ENCODE measurements at regions not wholly inside any gene's neighbourhood (a gene's known extent, or its start where the extent isn't known, plus 50 kb on each side); places are given as distances from the start of the nearest gene placed in this dataset.

- no peak overlapping the region for H3K4me2 ChIP-seq (ENCODE audit: low read length)
- no peaks in the 10 kb centered on the region for H3K4me1 ChIP-seq (ENCODE audit: control insufficient read depth, low read length)
- no peaks in the 10 kb centered on the region for H4K20me1 ChIP-seq (ENCODE audit: control insufficient read depth, insufficient read depth, low read depth, low read length)
These were observed 574.8 kb downstream of the ETV1 start for GRCh38 chr7:13414661-13415107.

DNA sequence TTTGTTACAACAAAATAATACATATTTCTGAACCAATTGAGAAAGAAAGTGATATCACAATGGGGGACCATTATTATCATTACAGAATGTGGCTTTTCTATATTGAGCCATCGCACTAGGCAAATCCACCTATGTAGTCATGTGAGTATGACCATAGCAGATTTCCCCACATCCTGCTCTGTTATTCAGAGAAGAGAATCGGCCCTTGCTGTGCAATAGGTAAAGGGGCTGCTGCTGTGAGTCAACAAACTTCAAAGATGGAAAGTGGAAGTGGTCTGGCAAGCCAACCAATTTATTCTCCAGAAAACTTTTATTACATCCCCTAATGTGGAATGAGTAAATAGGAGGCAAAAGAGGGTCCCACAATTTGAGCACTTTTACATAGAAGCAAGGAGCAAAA lies 573.4 kb downstream of the ETV1 start:
- Histone ChIP-seq H4K20me1 (ENCODE audit: control insufficient read depth, insufficient read depth, low read depth, low read length) (no peaks in the 10 kb centered on the region), H3K4me1 (ENCODE audit: control insufficient read depth, low read length) (no peaks in the 10 kb centered on the region), H3K9me3 (ENCODE audit: control insufficient read depth, insufficient read depth, low read length) (no peaks in the 10 kb centered on the region), H3K79me2 (ENCODE audit: control insufficient read depth, low read length) (no peaks in the 10 kb centered on the region), H3K27ac (ENCODE audit: low read depth, low read length) (no peak overlapping the region), H3K4me3 (ENCODE audit: low read length) (no peak overlapping the region), H3K36me3 (ENCODE audit: control insufficient read depth, low read length) (no peaks in the 10 kb centered on the region), H3K4me2 (ENCODE audit: low read length) (no peak overlapping the region), H3K9me2 (replicated peaks; ENCODE audit: control insufficient read depth, low read length) (no peaks in the 10 kb centered on the region), H3F3A (ENCODE audit: control insufficient read depth, insufficient read depth) (no peaks in the 10 kb centered on the region), H3K27me3 (ENCODE audit: control insufficient read depth, low read length) (no peaks in the 10 kb centered on the region)
- no peak for TF ChIP-seq EZH2phosphoT487 (IDR thresholded peaks at IDR 0.05; ENCODE audit: borderline replicate concordance, low read length)
- TF ChIP-seq, protein P1, sequence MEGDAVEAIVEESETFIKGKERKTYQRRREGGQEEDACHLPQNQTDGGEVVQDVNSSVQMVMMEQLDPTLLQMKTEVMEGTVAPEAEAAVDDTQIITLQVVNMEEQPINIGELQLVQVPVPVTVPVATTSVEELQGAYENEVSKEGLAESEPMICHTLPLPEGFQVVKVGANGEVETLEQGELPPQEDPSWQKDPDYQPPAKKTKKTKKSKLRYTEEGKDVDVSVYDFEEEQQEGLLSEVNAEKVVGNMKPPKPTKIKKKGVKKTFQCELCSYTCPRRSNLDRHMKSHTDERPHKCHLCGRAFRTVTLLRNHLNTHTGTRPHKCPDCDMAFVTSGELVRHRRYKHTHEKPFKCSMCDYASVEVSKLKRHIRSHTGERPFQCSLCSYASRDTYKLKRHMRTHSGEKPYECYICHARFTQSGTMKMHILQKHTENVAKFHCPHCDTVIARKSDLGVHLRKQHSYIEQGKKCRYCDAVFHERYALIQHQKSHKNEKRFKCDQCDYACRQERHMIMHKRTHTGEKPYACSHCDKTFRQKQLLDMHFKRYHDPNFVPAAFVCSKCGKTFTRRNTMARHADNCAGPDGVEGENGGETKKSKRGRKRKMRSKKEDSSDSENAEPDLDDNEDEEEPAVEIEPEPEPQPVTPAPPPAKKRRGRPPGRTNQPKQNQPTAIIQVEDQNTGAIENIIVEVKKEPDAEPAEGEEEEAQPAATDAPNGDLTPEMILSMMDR (IDR thresholded peaks at IDR 0.05; ENCODE audit: low read depth, low read length, poor library complexity, severe bottlenecking) = no peak

More at GRCh38 chr7:13414661-13415107, 574.8 kb downstream of the ETV1 start:
- Histone ChIP-seq H3K9me2 (replicated peaks; ENCODE audit: control insufficient read depth, low read length) (no peaks in the 10 kb centered on the region), H3K4me3 (ENCODE audit: low read length) (no peak overlapping the region), H3K9me3 (ENCODE audit: control insufficient read depth, insufficient read depth, low read length) (no peaks in the 10 kb centered on the region), H3K27me3 (ENCODE audit: control insufficient read depth, low read length) (no peaks in the 10 kb centered on the region), H3K79me2 (ENCODE audit: control insufficient read depth, low read length) (no peaks in the 10 kb centered on the region), H3F3A (ENCODE audit: control insufficient read depth, insufficient read depth) (no peaks in the 10 kb centered on the region), H3K36me3 (ENCODE audit: control insufficient read depth, low read length) (no peaks in the 10 kb centered on the region), H3K27ac (ENCODE audit: low read depth, low read length) (no peak overlapping the region)
- no peak for TF ChIP-seq EZH2phosphoT487 (IDR thresholded peaks at IDR 0.05; ENCODE audit: borderline replicate concordance, low read length)
- TF ChIP-seq, protein P1 (IDR thresholded peaks at IDR 0.05; ENCODE audit: low read depth, low read length, poor library complexity, severe bottlenecking) = no peak

DNA sequence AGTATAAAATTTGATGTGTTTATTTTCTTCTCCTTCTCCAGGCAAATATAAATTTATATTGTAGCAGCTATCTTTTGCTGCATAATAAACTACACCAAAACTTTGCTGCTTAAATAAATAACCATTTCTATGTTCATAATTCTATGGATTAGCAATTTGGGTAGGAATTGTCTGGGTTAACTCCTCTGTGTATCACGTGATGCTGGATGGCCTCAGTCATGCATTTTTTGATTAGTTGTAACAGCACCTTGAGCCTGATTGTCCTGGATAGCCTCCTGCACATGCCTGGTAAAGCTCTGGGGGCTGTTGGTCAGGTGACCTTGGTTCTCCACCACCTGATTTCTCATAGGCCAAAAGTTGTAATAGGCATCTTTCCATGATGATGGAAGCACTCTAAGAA lies 572.9 kb downstream of the ETV1 start:
- Histone ChIP-seq H3K27ac (ENCODE audit: low read depth, low read length) (no peak overlapping the region), H3K4me1 (ENCODE audit: control insufficient read depth, low read length) (no peaks in the 10 kb centered on the region), H3K27me3 (ENCODE audit: control insufficient read depth, low read length) (no peaks in the 10 kb centered on the region), H3K79me2 (ENCODE audit: control insufficient read depth, low read length) (no peaks in the 10 kb centered on the region), H3K36me3 (ENCODE audit: control insufficient read depth, low read length) (no peaks in the 10 kb centered on the region), H3K9me3 (ENCODE audit: control insufficient read depth, insufficient read depth, low read length) (no peaks in the 10 kb centered on the region), H3K4me3 (ENCODE audit: low read length) (no peak overlapping the region), H3K9me2 (replicated peaks; ENCODE audit: control insufficient read depth, low read length) (no peaks in the 10 kb centered on the region), H3F3A (ENCODE audit: control insufficient read depth, insufficient read depth) (no peaks in the 10 kb centered on the region), H4K20me1 (ENCODE audit: control insufficient read depth, insufficient read depth, low read depth, low read length) (no peaks in the 10 kb centered on the region), H3K4me2 (ENCODE audit: low read length) (no peak overlapping the region)
- TF ChIP-seq, protein P1 (IDR thresholded peaks at IDR 0.05; ENCODE audit: low read depth, low read length, poor library complexity, severe bottlenecking) = no peak
- TF ChIP-seq EZH2phosphoT487 (IDR thresholded peaks at IDR 0.05; ENCODE audit: borderline replicate concordance, low read length) = no peak

All from DOHH2 (cell line).